ENCODE measurements at regions not wholly inside any gene's neighbourhood (a gene's known extent, or its start where the extent isn't known, plus 50 kb on each side); places are given as distances from the start of the nearest gene placed in this dataset.

- no peaks in the 10 kb centered on the region for H3K4me1 ChIP-seq (ENCODE audit: control insufficient read depth in 2 of 2, insufficient read depth in 2 of 2, low read length in 1 of 2)
- H3K27me3 ChIP-seq (ENCODE audit: control insufficient read depth in 1 of 2, insufficient read depth in 2 of 2, low read length in 2 of 2), result no peaks in the 10 kb centered on the region
- WGBS, 2 donors, result 97 to 98% methylated on average over 1 of the region's 1 CpG
- H3K36me3 ChIP-seq (ENCODE audit: control insufficient read depth in 2 of 2, insufficient read depth in 2 of 2, low read length in 1 of 2), result no peaks in the 10 kb centered on the region
- no peaks in the 10 kb centered on the region for H3K9me3 ChIP-seq (ENCODE audit: control insufficient read depth in 2 of 2, insufficient read depth in 1 of 2, low read depth in 1 of 2, low read length in 1 of 2)
- H3K27ac ChIP-seq (ENCODE audit: low read depth in 2 of 2, low read length in 1 of 2), result no peak overlapping the region
- H3K4me3 ChIP-seq (ENCODE audit: low read depth in 1 of 2, low read length in 2 of 2), result no peak overlapping the region
Measured at GRCh38 chr5:40261984-40262383, 417.7 kb upstream of the PTGER4 start.

DNA sequence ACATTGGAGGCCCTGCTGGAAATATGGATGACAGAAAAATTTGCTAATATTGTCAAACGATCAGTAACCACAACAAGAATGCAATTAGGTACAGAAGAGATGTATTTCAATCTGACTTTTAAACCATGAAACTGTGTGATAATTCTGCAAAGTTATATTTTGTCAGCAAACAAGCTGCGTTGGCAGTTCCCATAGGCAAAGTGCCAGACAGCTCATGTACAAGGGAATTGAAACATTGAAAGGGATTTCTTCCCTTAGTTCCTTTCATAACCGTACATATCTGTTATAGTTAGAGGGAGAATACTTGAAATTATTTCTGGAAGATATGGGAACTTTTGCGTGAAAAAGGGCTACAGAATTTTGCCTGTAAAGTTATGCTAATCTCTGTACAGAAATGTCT lies 419.4 kb upstream of the PTGER4 start:
- 34% methylated on average over 4 of the region's 4 CpGs for WGBS, 2 donors
- H3K36me3 ChIP-seq (ENCODE audit: control insufficient read depth in 2 of 2, insufficient read depth in 2 of 2, low read length in 1 of 2), result no peaks in the 10 kb centered on the region
- no peak overlapping the region for H3K27ac ChIP-seq (ENCODE audit: low read depth in 2 of 2, low read length in 1 of 2)
- H3K4me3 ChIP-seq (ENCODE audit: low read depth in 1 of 2, low read length in 2 of 2), result no peak overlapping the region
- H3K4me1 ChIP-seq (ENCODE audit: control insufficient read depth in 2 of 2, insufficient read depth in 2 of 2, low read length in 1 of 2), result no peaks in the 10 kb centered on the region
- no peaks in the 10 kb centered on the region for H3K27me3 ChIP-seq (ENCODE audit: control insufficient read depth in 1 of 2, insufficient read depth in 2 of 2, low read length in 2 of 2)
- no peaks in the 10 kb centered on the region for H3K9me3 ChIP-seq (ENCODE audit: control insufficient read depth in 2 of 2, insufficient read depth in 1 of 2, low read depth in 1 of 2, low read length in 1 of 2)

GRCh38 chr5:40258222-40258621 lies 421.5 kb upstream of the PTGER4 start:
- WGBS, 2 donors, result 43 to 64% methylated on average over 1 of the region's 1 CpG
- H3K4me1 ChIP-seq (ENCODE audit: control insufficient read depth in 2 of 2, insufficient read depth in 2 of 2, low read length in 1 of 2), result no peaks in the 10 kb centered on the region
- no peak overlapping the region for H3K4me3 ChIP-seq (ENCODE audit: low read depth in 1 of 2, low read length in 2 of 2)
- no peaks in the 10 kb centered on the region for H3K9me3 ChIP-seq (ENCODE audit: control insufficient read depth in 2 of 2, insufficient read depth in 1 of 2, low read depth in 1 of 2, low read length in 1 of 2)
- no peak overlapping the region for H3K27ac ChIP-seq (ENCODE audit: low read depth in 2 of 2, low read length in 1 of 2)
- no peaks in the 10 kb centered on the region for H3K36me3 ChIP-seq (ENCODE audit: control insufficient read depth in 2 of 2, insufficient read depth in 2 of 2, low read length in 1 of 2)
- no peaks in the 10 kb centered on the region for H3K27me3 ChIP-seq (ENCODE audit: control insufficient read depth in 1 of 2, insufficient read depth in 2 of 2, low read length in 2 of 2)

GRCh38 chr5:40240671-40241070 lies 439.0 kb upstream of the PTGER4 start:
- no peaks in the 10 kb centered on the region for H3K9me3 ChIP-seq (ENCODE audit: control insufficient read depth in 2 of 2, insufficient read depth in 1 of 2, low read depth in 1 of 2, low read length in 1 of 2)

GRCh38 chr5:40240111-40240510 lies 439.6 kb upstream of the PTGER4 start:
- no peaks in the 10 kb centered on the region for H3K27me3 ChIP-seq (ENCODE audit: control insufficient read depth in 1 of 2, insufficient read depth in 2 of 2, low read length in 2 of 2)
- H3K36me3 ChIP-seq (ENCODE audit: control insufficient read depth in 2 of 2, insufficient read depth in 2 of 2, low read length in 1 of 2), result no peaks in the 10 kb centered on the region
- no peaks in the 10 kb centered on the region for H3K4me1 ChIP-seq (ENCODE audit: control insufficient read depth in 2 of 2, insufficient read depth in 2 of 2, low read length in 1 of 2)
- no peak overlapping the region for H3K27ac ChIP-seq (ENCODE audit: low read depth in 2 of 2, low read length in 1 of 2)
- no peaks in the 10 kb centered on the region for H3K9me3 ChIP-seq (ENCODE audit: control insufficient read depth in 2 of 2, insufficient read depth in 1 of 2, low read depth in 1 of 2, low read length in 1 of 2)
- WGBS, 2 donors, result 29 to 48% methylated on average over 1 of the region's 1 CpG
- no peak overlapping the region for H3K4me3 ChIP-seq (ENCODE audit: low read depth in 1 of 2, low read length in 2 of 2)

More at GRCh38 chr5:40240671-40241070, 439.0 kb upstream of the PTGER4 start:
- no peaks in the 10 kb centered on the region for H3K36me3 ChIP-seq (ENCODE audit: control insufficient read depth in 2 of 2, insufficient read depth in 2 of 2, low read length in 1 of 2)
- no peak overlapping the region for H3K4me3 ChIP-seq (ENCODE audit: low read depth in 1 of 2, low read length in 2 of 2)
- no peak overlapping the region for H3K27ac ChIP-seq (ENCODE audit: low read depth in 2 of 2, low read length in 1 of 2)
- no peaks in the 10 kb centered on the region for H3K4me1 ChIP-seq (ENCODE audit: control insufficient read depth in 2 of 2, insufficient read depth in 2 of 2, low read length in 1 of 2)
- no peaks in the 10 kb centered on the region for H3K27me3 ChIP-seq (ENCODE audit: control insufficient read depth in 1 of 2, insufficient read depth in 2 of 2, low read length in 2 of 2)

- H3K27me3 ChIP-seq (ENCODE audit: control insufficient read depth in 1 of 2, insufficient read depth in 2 of 2, low read length in 2 of 2), result no peaks in the 10 kb centered on the region
- H3K36me3 ChIP-seq (ENCODE audit: control insufficient read depth in 2 of 2, insufficient read depth in 2 of 2, low read length in 1 of 2), result no peaks in the 10 kb centered on the region
- WGBS, 2 donors, result 77% methylated on average over 5 of the region's 5 CpGs
- no peaks in the 10 kb centered on the region for H3K9me3 ChIP-seq (ENCODE audit: control insufficient read depth in 2 of 2, insufficient read depth in 1 of 2, low read depth in 1 of 2, low read length in 1 of 2)
- no peaks in the 10 kb centered on the region for H3K4me1 ChIP-seq (ENCODE audit: control insufficient read depth in 2 of 2, insufficient read depth in 2 of 2, low read length in 1 of 2)
- no peak overlapping the region for H3K4me3 ChIP-seq (ENCODE audit: low read depth in 1 of 2, low read length in 2 of 2)
- H3K27ac ChIP-seq (ENCODE audit: low read depth in 2 of 2, low read length in 1 of 2), result no peak overlapping the region
Measured at GRCh38 chr5:40238066-40238745, 441.5 kb upstream of the PTGER4 start.

GRCh38 chr5:40235471-40236400 lies 444.0 kb upstream of the PTGER4 start:
- Histone ChIP-seq H3K36me3 (ENCODE audit: control insufficient read depth in 2 of 2, insufficient read depth in 2 of 2, low read length in 1 of 2) (no peaks in the 10 kb centered on the region), H3K27me3 (ENCODE audit: control insufficient read depth in 1 of 2, insufficient read depth in 2 of 2, low read length in 2 of 2) (no peaks in the 10 kb centered on the region), H3K27ac (ENCODE audit: low read depth in 2 of 2, low read length in 1 of 2) (no peak overlapping the region), H3K4me1 (ENCODE audit: control insufficient read depth in 2 of 2, insufficient read depth in 2 of 2, low read length in 1 of 2) (no peaks in the 10 kb centered on the region), H3K4me3 (ENCODE audit: low read depth in 1 of 2, low read length in 2 of 2) (no peak overlapping the region), H3K9me3 (ENCODE audit: control insufficient read depth in 2 of 2, insufficient read depth in 1 of 2, low read depth in 1 of 2, low read length in 1 of 2) (no peaks in the 10 kb centered on the region)
- WGBS, 2 donors, result 76% methylated on average over 6 of the region's 6 CpGs

DNA sequence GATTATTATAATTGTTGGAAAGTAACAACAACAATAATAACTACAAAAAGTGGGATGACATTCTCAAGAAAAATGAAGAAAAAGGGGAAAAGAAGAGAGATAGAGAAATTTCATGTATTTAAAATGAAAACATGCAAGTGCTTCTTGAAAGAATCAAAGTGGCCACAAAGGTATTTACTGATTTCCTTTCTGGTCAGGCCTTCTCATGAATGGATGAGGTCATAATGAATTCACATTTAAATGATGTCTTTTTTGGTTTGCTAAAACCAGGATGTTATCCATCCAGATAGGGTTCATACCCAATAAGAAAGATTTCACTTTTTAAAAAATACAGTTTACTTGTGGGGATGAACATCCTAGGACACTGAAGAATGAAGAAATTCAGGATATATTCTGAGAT lies 446.4 kb upstream of the PTGER4 start:
- no peak overlapping the region for H3K27ac ChIP-seq (ENCODE audit: low read depth in 2 of 2, low read length in 1 of 2)
- H3K36me3 ChIP-seq (ENCODE audit: control insufficient read depth in 2 of 2, insufficient read depth in 2 of 2, low read length in 1 of 2), result no peaks in the 10 kb centered on the region
- peaks cover 0 to 2% of the 10 kb centered on the region in 2 donors for H3K4me1 ChIP-seq (ENCODE audit: control insufficient read depth in 2 of 2, insufficient read depth in 2 of 2, low read length in 1 of 2)
- H3K27me3 ChIP-seq (ENCODE audit: control insufficient read depth in 1 of 2, insufficient read depth in 2 of 2, low read length in 2 of 2), result no peaks in the 10 kb centered on the region
- no peaks in the 10 kb centered on the region for H3K9me3 ChIP-seq (ENCODE audit: control insufficient read depth in 2 of 2, insufficient read depth in 1 of 2, low read depth in 1 of 2, low read length in 1 of 2)
- no peak overlapping the region for H3K4me3 ChIP-seq (ENCODE audit: low read depth in 1 of 2, low read length in 2 of 2)

DNA sequence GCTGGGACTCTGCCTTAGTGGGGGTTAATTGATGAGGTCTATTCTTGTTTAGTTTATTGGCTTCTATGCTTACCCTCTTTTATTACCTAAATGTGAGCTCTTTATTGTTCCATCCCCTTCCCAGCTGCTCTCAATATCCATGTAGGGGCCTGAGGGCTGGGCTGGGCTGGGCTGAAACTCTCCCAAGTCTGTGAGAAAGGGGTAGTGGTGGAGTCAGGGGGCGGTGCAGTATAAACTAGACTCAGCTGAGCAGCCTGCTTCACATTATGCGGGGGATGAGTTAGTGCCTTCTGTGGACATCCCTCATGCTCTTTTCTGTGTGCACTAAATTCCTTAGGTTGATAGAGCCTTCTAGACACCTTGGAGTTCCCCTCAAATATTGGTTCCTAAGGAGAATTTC lies 451.8 kb upstream of the PTGER4 start:
- WGBS, 2 donors, result 84 to 92% methylated on average over 2 of the region's 2 CpGs
- no peaks in the 10 kb centered on the region for H3K36me3 ChIP-seq (ENCODE audit: control insufficient read depth in 2 of 2, insufficient read depth in 2 of 2, low read length in 1 of 2)
- peaks cover 0 to 2% of the 10 kb centered on the region in 2 donors for H3K4me1 ChIP-seq (ENCODE audit: control insufficient read depth in 2 of 2, insufficient read depth in 2 of 2, low read length in 1 of 2)
- no peaks in the 10 kb centered on the region for H3K27me3 ChIP-seq (ENCODE audit: control insufficient read depth in 1 of 2, insufficient read depth in 2 of 2, low read length in 2 of 2)
- H3K4me3 ChIP-seq (ENCODE audit: low read depth in 1 of 2, low read length in 2 of 2), result no peak overlapping the region
- no peaks in the 10 kb centered on the region for H3K9me3 ChIP-seq (ENCODE audit: control insufficient read depth in 2 of 2, insufficient read depth in 1 of 2, low read depth in 1 of 2, low read length in 1 of 2)
- H3K27ac ChIP-seq (ENCODE audit: low read depth in 2 of 2, low read length in 1 of 2), result no peak overlapping the region

GRCh38 chr5:40227366-40227765 lies 452.3 kb upstream of the PTGER4 start:
- no peak overlapping the region for H3K27ac ChIP-seq (ENCODE audit: low read depth in 2 of 2, low read length in 1 of 2)
- no peaks in the 10 kb centered on the region for H3K36me3 ChIP-seq (ENCODE audit: control insufficient read depth in 2 of 2, insufficient read depth in 2 of 2, low read length in 1 of 2)
- WGBS, 2 donors, result 69 to 71% methylated on average over 2 of the region's 2 CpGs
- peaks cover 0 to 2% of the 10 kb centered on the region in 2 donors for H3K4me1 ChIP-seq (ENCODE audit: control insufficient read depth in 2 of 2, insufficient read depth in 2 of 2, low read length in 1 of 2)
- no peaks in the 10 kb centered on the region for H3K27me3 ChIP-seq (ENCODE audit: control insufficient read depth in 1 of 2, insufficient read depth in 2 of 2, low read length in 2 of 2)
- H3K4me3 ChIP-seq (ENCODE audit: low read depth in 1 of 2, low read length in 2 of 2), result no peak overlapping the region
- no peaks in the 10 kb centered on the region for H3K9me3 ChIP-seq (ENCODE audit: control insufficient read depth in 2 of 2, insufficient read depth in 1 of 2, low read depth in 1 of 2, low read length in 1 of 2)

Measured in esophagus (tissue), 2 donors.